GM21786 (cell line): ENCODE measurements at regions not wholly inside any gene's neighbourhood (a gene's known extent, or its start where the extent isn't known, plus 50 kb on each side); places are given as distances from the start of the nearest gene placed in this dataset.
"Not testable (repeated sequence)": the region's sequence is repeated elsewhere in the genome, so short reads cannot be mapped to it uniquely, and the experiment has no call there.

Experiments used
- ATAC-seq: cut with Tn5 transposase; IDR thresholded peaks from one replicate; pipeline ENCODE4 v1.9.1; 2021; ENCODE audit not compliant: unreplicated experiment

- no peak for ATAC-seq
Measured at GRCh38 chr13:50539791-50540530, 303.5 kb downstream of the DLEU7 start.

- ATAC-seq = no peak
Measured at GRCh38 chr13:50543141-50543540, 300.4 kb downstream of the DLEU7 start.

GRCh38 chr13:50543782-50544181 lies 299.7 kb downstream of the DLEU7 start:
- ATAC-seq = no peak

GRCh38 chr13:50544211-50544610 lies 299.3 kb downstream of the DLEU7 start:
- ATAC-seq = no peak

GRCh38 chr13:50547175-50547574 lies 296.3 kb downstream of the DLEU7 start:
- not testable (repeated sequence) for ATAC-seq

GRCh38 chr13:50548586-50548985 lies 294.9 kb downstream of the DLEU7 start:
- no peak for ATAC-seq

GRCh38 chr13:50549221-50549942 lies 294.1 kb downstream of the DLEU7 start:
- ATAC-seq = no peak

- no peak for ATAC-seq
Measured at GRCh38 chr13:50550151-50550550, 293.3 kb downstream of the DLEU7 start.

- ATAC-seq = no peak
Measured at GRCh38 chr13:50552424-50552966, 291.0 kb downstream of the DLEU7 start.

- ATAC-seq = no peak
Measured at GRCh38 chr13:50561739-50562138, 281.8 kb downstream of the DLEU7 start.

- no peak for ATAC-seq
Measured at GRCh38 chr13:50566646-50567045, 276.8 kb downstream of the DLEU7 start.

GRCh38 chr13:50572129-50572528 lies 271.4 kb downstream of the DLEU7 start:
- no peak for ATAC-seq

GRCh38 chr13:50573066-50573465 lies 270.4 kb downstream of the DLEU7 start:
- no peak for ATAC-seq

GRCh38 chr13:50574731-50575130 lies 268.8 kb downstream of the DLEU7 start:
- no peak for ATAC-seq

- ATAC-seq = no peak
Measured at GRCh38 chr13:50575138-50575537, 268.4 kb downstream of the DLEU7 start.

- no peak for ATAC-seq
Measured at GRCh38 chr13:50576156-50576555, 267.3 kb downstream of the DLEU7 start.

GRCh38 chr13:50577806-50578205 lies 265.7 kb downstream of the DLEU7 start:
- no peak for ATAC-seq

- no peak for ATAC-seq
Measured at GRCh38 chr13:50580684-50581305, 262.7 kb downstream of the DLEU7 start.

- ATAC-seq = no peak
Measured at GRCh38 chr13:50581586-50582196, 261.8 kb downstream of the DLEU7 start.

GRCh38 chr13:50584856-50585580 lies 258.5 kb downstream of the DLEU7 start:
- no peak for ATAC-seq
